ENCODE measurements at regions not wholly inside any gene's neighbourhood (a gene's known extent, or its start where the extent isn't known, plus 50 kb on each side); places are given as distances from the start of the nearest gene placed in this dataset.
"Not testable (repeated sequence)": the region's sequence is repeated elsewhere in the genome, so short reads cannot be mapped to it uniquely, and the experiment has no call there.

GRCh38 chr1:273772-274171, 177.7 kb downstream of the OR4F29 start:
- not testable (repeated sequence) for DNase-seq (ENCODE audit: low spot score)

DNA sequence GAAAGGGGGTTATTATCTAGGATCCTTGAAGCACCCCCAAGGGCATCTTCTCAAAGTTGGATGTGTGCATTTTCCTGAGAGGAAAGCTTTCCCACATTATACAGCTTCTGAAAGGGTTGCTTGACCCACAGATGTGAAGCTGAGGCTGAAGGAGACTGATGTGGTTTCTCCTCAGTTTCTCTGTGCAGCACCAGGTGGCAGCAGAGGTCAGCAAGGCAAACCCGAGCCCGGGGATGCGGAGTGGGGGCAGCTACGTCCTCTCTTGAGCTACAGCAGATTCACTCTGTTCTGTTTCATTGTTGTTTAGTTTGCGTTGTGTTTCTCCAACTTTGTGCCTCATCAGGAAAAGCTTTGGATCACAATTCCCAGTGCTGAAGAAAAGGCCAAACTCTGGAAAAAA, 183.7 kb downstream of the OR4F29 start:
- peak; percentile 54 for DNase-seq (ENCODE audit: low spot score)

Measured in CD4-positive, alpha-beta T cell treated with Interleukin-2 at 100 ng/mL for 4 hours (primary cell).